Neural crest cell (in vitro differentiated cells): ENCODE measurements at regions not wholly inside any gene's neighbourhood (a gene's known extent, or its start where the extent isn't known, plus 50 kb on each side); places are given as distances from the start of the nearest gene placed in this dataset.

Experiments
- DNase-seq: peaks from one replicate; pipeline ENCODE4 v3.0.0; 2021; ENCODE audit warnings: low read depth, mixed read lengths, low spot score
- H3K27ac Mint-ChIP-seq: one replicate; pipeline ENCODE4 v1.8.0; 2021; ENCODE audit warnings: mild to moderate bottlenecking, mixed read lengths; ENCODE audit not compliant: unreplicated experiment
- H3K27me3 Mint-ChIP-seq: 2 replicates; pipeline ENCODE4 v1.8.0; 2021; ENCODE audit warnings: low read depth, mild to moderate bottlenecking, mixed read lengths
- H3K36me3 Mint-ChIP-seq: 2 replicates; pipeline ENCODE4 v1.8.0; 2021; ENCODE audit warnings: low read depth, mild to moderate bottlenecking, mixed read lengths
- H3K4me1 Mint-ChIP-seq: 2 replicates; pipeline ENCODE4 v1.8.0; 2021; ENCODE audit warnings: mixed read lengths
- H3K4me3 Mint-ChIP-seq: one replicate; pipeline ENCODE4 v1.8.0; 2021; ENCODE audit warnings: mild to moderate bottlenecking, mixed read lengths
- H3K9me3 Mint-ChIP-seq: 2 replicates; pipeline ENCODE4 v1.8.0; 2021; ENCODE audit warnings: mixed read lengths
- CTCF ChIP-seq: fragments of 200-600 bp; sonication (generic); conservative IDR thresholded peaks from 2 replicates; pipeline ENCODE4 v1.5.0; 2021; ENCODE audit warnings: antibody characterized with exemption, mild to moderate bottlenecking

- H3K9me3 Mint-ChIP-seq: no peaks in the 10 kb centered on the region
- TF ChIP-seq CTCF: no peak
- DNase-seq: no peak
- no peaks in the 10 kb centered on the region for H3K27me3 Mint-ChIP-seq
- H3K4me1 Mint-ChIP-seq: no peaks in the 10 kb centered on the region
- no peak overlapping the region for H3K27ac Mint-ChIP-seq
- H3K36me3 Mint-ChIP-seq: no peaks in the 10 kb centered on the region
- H3K4me3 Mint-ChIP-seq: no peak overlapping the region
Observed at GRCh38 chr19:30630289-30631032, 258.3 kb downstream of the ZNF536 start.

- Mint-ChIP-seq H3K27ac (no peak overlapping the region), H3K9me3 (no peaks in the 10 kb centered on the region), H3K36me3 (no peaks in the 10 kb centered on the region), H3K4me3 (no peak overlapping the region), H3K4me1 (no peaks in the 10 kb centered on the region), H3K27me3 (no peaks in the 10 kb centered on the region)
- no peak for TF ChIP-seq CTCF
- no peak for DNase-seq
Observed at GRCh38 chr19:30629086-30629485, 256.9 kb downstream of the ZNF536 start.

- TF ChIP-seq CTCF: no peak
- no peak overlapping the region for H3K4me3 Mint-ChIP-seq
- peaks cover 9% of the 10 kb centered on the region for H3K9me3 Mint-ChIP-seq
- no peaks in the 10 kb centered on the region for H3K27me3 Mint-ChIP-seq
- H3K4me1 Mint-ChIP-seq: peaks cover 5% of the 10 kb centered on the region
- H3K36me3 Mint-ChIP-seq: peaks cover 8% of the 10 kb centered on the region
- H3K27ac Mint-ChIP-seq: no peak overlapping the region
- DNase-seq: no peak
Observed at GRCh38 chr19:30626626-30626966, 254.4 kb downstream of the ZNF536 start.

- Mint-ChIP-seq H3K4me3 (no peak overlapping the region), H3K36me3 (peaks cover 8% of the 10 kb centered on the region), H3K9me3 (peaks cover 9% of the 10 kb centered on the region), H3K27ac (no peak overlapping the region), H3K4me1 (peaks cover 8% of the 10 kb centered on the region), H3K27me3 (no peaks in the 10 kb centered on the region)
- TF ChIP-seq CTCF: no peak
- no peak for DNase-seq
Observed at GRCh38 chr19:30625947-30626625, 253.9 kb downstream of the ZNF536 start.

GRCh38 chr19:30622276-30622675, 250.1 kb downstream of the ZNF536 start:
- Mint-ChIP-seq H3K27ac (no peak overlapping the region), H3K4me1 (peaks cover 11% of the 10 kb centered on the region), H3K27me3 (peaks cover 3% of the 10 kb centered on the region), H3K4me3 (no peak overlapping the region), H3K36me3 (peaks cover 8% of the 10 kb centered on the region), H3K9me3 (peaks cover 9% of the 10 kb centered on the region)
- no peak for DNase-seq
- no peak for TF ChIP-seq CTCF
